ENCODE measurements at regions not wholly inside any gene's neighbourhood (a gene's known extent, or its start where the extent isn't known, plus 50 kb on each side); places are given as distances from the start of the nearest gene placed in this dataset.
"Not testable (repeated sequence)": the region's sequence is repeated elsewhere in the genome, so short reads cannot be mapped to it uniquely, and the experiment has no call there.

DNA sequence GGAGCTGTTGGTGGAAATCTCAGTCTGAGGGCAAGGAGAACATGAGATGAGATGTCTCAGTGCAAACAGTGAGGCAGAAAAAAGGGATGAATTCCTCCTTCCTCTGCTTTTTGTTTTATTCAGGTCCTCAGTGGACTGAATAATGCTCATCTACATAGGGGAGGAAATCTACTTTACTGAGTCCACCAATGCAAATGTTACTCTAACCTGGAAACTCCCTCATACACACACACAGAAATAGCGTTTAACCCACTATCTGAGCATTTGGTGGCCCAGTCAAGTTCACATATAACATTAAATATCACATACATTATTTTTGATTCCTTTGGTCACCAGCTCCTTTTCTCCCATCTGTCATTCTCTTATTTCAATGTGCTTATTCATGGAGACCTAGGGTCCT is 418.8 kb downstream of the TMEM135 start:
- intact Hi-C loops (cut with DNase I; ENCODE audit: low total_unique reads): no loop called here
- no peak for TF ChIP-seq CTCF (IDR thresholded peaks at IDR 0.05)
- no peak for TF ChIP-seq POLR2A (IDR thresholded peaks at IDR 0.05)
- 89 to 90% methylated on average over 1 of the region's 1 CpG for WGBS, 2 donors
- H3K4me3 ChIP-seq (ENCODE audit: low read depth, poor library complexity, severe bottlenecking): no peak overlapping the region
- no peak for DNase-seq (ENCODE audit: low spot score in 2 of 2)

GRCh38 chr11:87455180-87455579 is 417.4 kb downstream of the TMEM135 start:
- TF ChIP-seq CTCF (IDR thresholded peaks at IDR 0.05): no peak
- no peak for TF ChIP-seq POLR2A (IDR thresholded peaks at IDR 0.05)
- intact Hi-C loops (cut with DNase I; ENCODE audit: low total_unique reads): no loop called here
- WGBS, 2 donors: 69 to 76% methylated on average over 3 of the region's 3 CpGs
- H3K4me3 ChIP-seq (ENCODE audit: low read depth, poor library complexity, severe bottlenecking): no peak overlapping the region
- no peak for DNase-seq (ENCODE audit: low spot score in 2 of 2)

DNA sequence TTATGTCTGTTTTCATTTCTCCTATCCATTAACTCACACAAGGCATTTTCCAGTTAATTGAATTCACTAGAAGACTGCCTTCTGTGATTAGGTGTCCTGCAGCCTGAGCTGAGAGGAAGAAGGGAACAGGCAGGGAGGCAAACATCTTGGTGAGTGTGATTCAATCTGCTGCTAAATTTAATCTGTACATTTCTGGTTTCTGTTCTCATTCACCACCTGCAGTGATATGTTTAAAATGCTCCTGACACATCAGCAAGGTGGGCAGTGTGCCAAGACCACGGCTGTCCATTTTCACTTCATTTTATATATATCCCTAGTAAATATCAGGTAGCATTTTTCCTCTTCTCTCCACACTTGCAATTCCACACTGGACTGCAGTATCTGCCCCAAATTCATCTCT is 416.5 kb downstream of the TMEM135 start:
- H3K4me3 ChIP-seq (ENCODE audit: low read depth, poor library complexity, severe bottlenecking): no peak overlapping the region
- DNase-seq (ENCODE audit: low spot score in 2 of 2): no peak
- TF ChIP-seq POLR2A (IDR thresholded peaks at IDR 0.05) (no peak), CTCF (IDR thresholded peaks at IDR 0.05) (no peak)
- WGBS, 2 donors: 7 to 10% methylated on average over 1 of the region's 1 CpG
- intact Hi-C loops (cut with DNase I; ENCODE audit: low total_unique reads): no loop called here

GRCh38 chr11:87453531-87454089 is 415.9 kb downstream of the TMEM135 start:
- intact Hi-C loops (cut with DNase I; ENCODE audit: low total_unique reads): no loop called here
- TF ChIP-seq POLR2A (IDR thresholded peaks at IDR 0.05) (no peak), CTCF (IDR thresholded peaks at IDR 0.05) (no peak)
- DNase-seq (ENCODE audit: low spot score in 2 of 2): no peak
- H3K4me3 ChIP-seq (ENCODE audit: low read depth, poor library complexity, severe bottlenecking): no peak overlapping the region
- 91 to 92% methylated on average over 5 of the region's 5 CpGs for WGBS, 2 donors

DNA sequence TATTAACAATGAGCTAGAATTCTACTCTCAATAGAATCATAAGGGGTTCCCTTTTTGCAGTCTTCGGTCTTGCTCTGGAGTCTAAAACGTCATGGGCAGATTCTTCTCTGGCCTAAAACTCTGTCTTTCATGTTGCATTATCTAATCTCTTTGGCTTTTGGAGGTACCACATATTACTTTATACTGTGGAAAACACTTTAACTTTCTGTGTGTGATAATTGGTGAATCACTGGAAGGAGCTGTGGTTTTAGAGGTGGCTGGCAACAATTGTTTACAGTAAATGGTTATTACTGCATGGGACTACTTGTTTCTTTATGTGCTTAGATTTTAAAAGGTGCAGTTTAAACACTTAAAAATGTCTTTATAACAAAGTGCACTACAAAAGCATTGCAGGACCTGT is 414.3 kb downstream of the TMEM135 start:
- H3K4me3 ChIP-seq (ENCODE audit: low read depth, poor library complexity, severe bottlenecking); DNase-seq (ENCODE audit: low spot score in 2 of 2); intact Hi-C loops (cut with DNase I; ENCODE audit: low total_unique reads): not testable (repeated sequence)
- WGBS, 2 donors: 83 to 89% methylated on average over 2 of the region's 2 CpGs

GRCh38 chr11:87451395-87451794 is 413.7 kb downstream of the TMEM135 start:
- intact Hi-C loops (cut with DNase I; ENCODE audit: low total_unique reads): no loop called here
- WGBS, 2 donors: 68 to 69% methylated on average over 6 of the region's 6 CpGs
- no peak overlapping the region for H3K4me3 ChIP-seq (ENCODE audit: low read depth, poor library complexity, severe bottlenecking)
- no peak for DNase-seq (ENCODE audit: low spot score in 2 of 2)
- no peak for TF ChIP-seq CTCF (IDR thresholded peaks at IDR 0.05)

Measured in lower leg skin (tissue), 4 donors.